Mucosa of descending colon (tissue), 3 donors: ENCODE measurements at regions not wholly inside any gene's neighbourhood (a gene's known extent, or its start where the extent isn't known, plus 50 kb on each side); places are given as distances from the start of the nearest gene placed in this dataset.

Experiments
- ATAC-seq: fragments of 200-7000 bp; cut with Tn5 transposase; one replicate; pipeline ENCODE4 v1.9.1; 2020; ENCODE audit warnings: mild to moderate bottlenecking, moderate library complexity
- DNase-seq, 3 donors: peaks; one replicate each; pipeline ENCODE4 v3.0.0-alpha.2; 2020
- H3K36me3 ChIP-seq: fragments of 200-600 bp; one replicate; pipeline ENCODE4 v1.8.0; 2021; ENCODE audit warnings: low read depth, mild to moderate bottlenecking
- H3K4me1 ChIP-seq: fragments of 200-600 bp; one replicate; pipeline ENCODE4 v1.8.0; 2021; ENCODE audit warnings: low read depth, mild to moderate bottlenecking
- H3K4me3 ChIP-seq: fragments of 200-600 bp; one replicate; pipeline ENCODE4 v1.8.0; 2021; ENCODE audit warnings: mild to moderate bottlenecking
- H3K9me3 ChIP-seq: fragments of 200-600 bp; one replicate; pipeline ENCODE4 v1.8.0; 2021; ENCODE audit warnings: mild to moderate bottlenecking
- CTCF ChIP-seq: fragments of 200-600 bp; IDR thresholded peaks from one replicate; pipeline ENCODE4 v1.8.0; 2022; ENCODE audit warnings: antibody characterized with exemption, mild to moderate bottlenecking
- intact Hi-C, 2 donors: fragments of 100-400 bp; cut with DNase I in 1 of 2; cut with micrococcal nuclease in 1 of 2; formaldehyde crosslinking; loops; one replicate each; pipeline versions ENCODE4 v1.11.0 to v1.11.1; 2022; cut with DNase I, micrococcal nuclease
- donor health status: DM: no; HTN: no; CAD: no; lungs with moderate emphysema.
- donor health status: DM: no; HTN: no; CAD: no.
- donor health status: DM: no; HTN: yes; CAD: no.

GRCh38 chr12:61011767-61012423 is 1248.3 kb upstream of the USP15 start:
- DNase-seq (no peak), ATAC-seq (no peak)
- no peak for TF ChIP-seq CTCF
- Histone ChIP-seq H3K4me3 (no peak overlapping the region), H3K4me1 (no peaks in the 10 kb centered on the region), H3K36me3 (no peaks in the 10 kb centered on the region), H3K9me3 (peaks cover 12% of the 10 kb centered on the region)
- intact Hi-C loops: no loop called here

DNA sequence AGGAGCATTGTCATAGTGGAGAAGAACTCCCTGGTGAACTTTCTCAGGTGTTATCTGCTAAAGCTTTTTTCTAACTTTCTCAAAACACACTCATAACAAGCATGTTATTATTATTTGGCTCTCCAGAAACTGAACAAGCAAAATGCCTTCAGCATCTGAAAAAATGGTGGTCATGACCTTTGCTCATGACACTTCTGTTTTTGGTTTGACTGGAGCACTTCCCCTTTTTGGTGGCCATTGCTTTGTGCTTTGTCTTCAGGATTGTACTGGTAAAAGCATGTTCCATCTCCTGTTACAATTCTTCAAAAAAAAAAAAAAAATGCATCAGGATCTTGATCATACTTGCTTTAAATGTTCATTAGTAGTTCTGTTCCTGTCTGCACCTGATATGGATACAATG is 1241.6 kb upstream of the USP15 start:
- DNase-seq: no peak
- ATAC-seq: no peak
- TF ChIP-seq CTCF: no peak
- intact Hi-C loops: no loop called here
- Histone ChIP-seq H3K4me1 (no peaks in the 10 kb centered on the region), H3K9me3 (peaks cover 41% of the 10 kb centered on the region), H3K4me3 (no peak overlapping the region), H3K36me3 (no peaks in the 10 kb centered on the region)

DNA sequence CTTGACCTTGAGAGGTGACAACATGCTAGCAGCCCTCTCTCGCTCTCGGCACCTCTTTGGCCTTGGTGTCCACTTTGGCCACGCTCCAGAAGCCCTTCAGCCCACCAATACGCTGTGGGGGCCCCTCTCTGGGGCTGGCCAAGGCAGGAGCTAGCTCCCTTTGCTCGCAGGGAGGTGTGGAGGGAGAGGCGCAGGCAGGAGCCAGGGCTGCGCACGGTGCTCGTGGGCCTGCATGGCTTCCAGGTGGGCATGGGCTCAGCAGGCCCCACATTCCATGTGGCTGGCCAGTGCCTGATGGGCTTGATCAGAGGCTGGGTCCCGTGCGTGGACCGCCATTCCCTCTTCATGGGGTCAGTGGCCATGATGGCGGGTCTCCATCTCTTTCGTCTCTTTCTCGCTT is 1237.0 kb upstream of the USP15 start:
- no peak for TF ChIP-seq CTCF
- intact Hi-C loops: no loop called here
- DNase-seq: peak in 1 of 3 donors; percentile 45

DNA sequence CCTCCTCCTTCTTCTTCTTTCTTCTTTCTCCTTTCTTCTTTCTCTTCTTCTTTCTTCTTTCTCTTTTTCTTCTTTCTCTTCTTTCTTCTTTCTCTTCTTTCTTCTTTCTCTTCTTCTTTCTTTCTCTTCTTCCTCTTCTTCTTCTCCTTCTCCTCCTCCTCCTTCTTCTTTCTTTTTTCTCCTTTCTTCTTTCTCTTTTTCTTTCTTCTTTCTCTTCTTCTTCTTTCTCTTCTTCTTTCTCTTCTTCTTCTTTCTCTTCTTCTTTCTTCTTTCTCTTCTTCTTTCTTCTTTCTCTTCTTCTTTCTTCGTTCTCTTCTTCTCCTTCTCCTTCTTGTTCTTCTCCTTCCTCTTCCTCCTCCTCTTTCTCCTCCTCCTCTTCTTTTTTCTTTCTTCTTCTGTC is 1230.7 kb upstream of the USP15 start:
- intact Hi-C loops: no loop called here
- no peak for TF ChIP-seq CTCF
- no peak for DNase-seq
- Histone ChIP-seq H3K36me3 (no peaks in the 10 kb centered on the region), H3K4me3 (no peak overlapping the region), H3K4me1 (no peaks in the 10 kb centered on the region), H3K9me3 (peaks cover 22% of the 10 kb centered on the region)
- ATAC-seq: no peak

More for the DNA sequence above, 1237.0 kb upstream of the USP15 start:
- peaks cover 48% of the 10 kb centered on the region for H3K9me3 ChIP-seq
- H3K4me1 ChIP-seq: no peaks in the 10 kb centered on the region
- H3K4me3 ChIP-seq: no peak overlapping the region
- H3K36me3 ChIP-seq: no peaks in the 10 kb centered on the region
- ATAC-seq: no peak

- intact Hi-C loops: no loop called here
- H3K4me1 ChIP-seq: no peaks in the 10 kb centered on the region
- no peaks in the 10 kb centered on the region for H3K36me3 ChIP-seq
- DNase-seq: no peak
- no peak for ATAC-seq
- no peak overlapping the region for H3K4me3 ChIP-seq
- H3K9me3 ChIP-seq: peaks cover 6% of the 10 kb centered on the region
- TF ChIP-seq CTCF: no peak
These were observed 1222.4 kb upstream of the USP15 start for GRCh38 chr12:61037792-61038191.

- Histone ChIP-seq H3K36me3 (no peaks in the 10 kb centered on the region), H3K9me3 (peaks cover 7% of the 10 kb centered on the region), H3K4me3 (no peak overlapping the region), H3K4me1 (no peaks in the 10 kb centered on the region)
- intact Hi-C loops: no loop called here
- no peak for TF ChIP-seq CTCF
- ATAC-seq: no peak
- DNase-seq: no peak
These were observed 1216.4 kb upstream of the USP15 start for GRCh38 chr12:61043838-61044237.
